GM12878 (cell line): ENCODE measurements at regions not wholly inside any gene's neighbourhood (a gene's known extent, or its start where the extent isn't known, plus 50 kb on each side); places are given as distances from the start of the nearest gene placed in this dataset.
"Not testable (repeated sequence)": the region's sequence is repeated elsewhere in the genome, so short reads cannot be mapped to it uniquely, and the experiment has no call there.

Experiments
- ATAC-seq: fragments of 200-7000 bp; cut with Tn5 transposase; 3 replicates; pipeline ENCODE4 v1.9.1; 2020; ENCODE audit warnings: mild to moderate bottlenecking, moderate library complexity
- BruUV-seq: library from RNA; stranded (reverse); fragments of 400-500 nt; replicated peaks from 2 replicates; lab custom pipeline; 2021; lab: Mats Ljungman, UMichigan
- CTCF ChIA-PET: fragments of 300-600 bp; sonication (Branson Sonifier 250); formaldehyde crosslinking; extraction: SDS; loops from one replicate; lab custom pipeline; 2021; ENCODE audit warnings: inconsistent platforms; lab: Yijun Ruan, JAX
- POLR2A ChIA-PET: fragments of 350-600 bp; formaldehyde crosslinking; extraction: SDS; loops from one replicate; lab custom pipeline; 2021; ENCODE audit warnings: inconsistent platforms; lab: Charles Lee
- RAD21 ChIA-PET: fragments of 300-600 bp; sonication (Branson Sonifier 250); formaldehyde crosslinking; loops from one replicate; lab custom pipeline; 2023; ENCODE audit warnings: antibody characterized with exemption; ENCODE audit not compliant: unreplicated experiment; lab: Charles Lee
- SMC1A ChIA-PET: fragments of 300-600 bp; sonication (Branson Sonifier 250); formaldehyde crosslinking; loops from one replicate; lab custom pipeline; 2023; ENCODE audit not compliant: unreplicated experiment, uncharacterized antibody; lab: Charles Lee
- DNase-seq: peaks from one replicate; pipeline ENCODE4 v3.0.0-alpha.2; 2011; ENCODE audit warnings: low read depth, low spot score
- FAIRE-seq: peaks from 3 replicates; lab custom pipeline; 2011; peaks lifted over from hg19 to GRCh38; lab: Jason Lieb, UNC
- H2AFZ ChIP-seq: 2 replicates; pipeline ENCODE4 v1.6.0; 2011; ENCODE audit warnings: low read depth, low read length, control low read depth; ENCODE audit not compliant: control insufficient read depth
- H3K27ac ChIP-seq: 2 replicates; pipeline ENCODE4 v1.5.1; 2011; ENCODE audit warnings: control low read depth; ENCODE audit not compliant: control insufficient read depth, insufficient read depth
- H3K27me3 ChIP-seq, 2 experiments: replicated peaks in 1 of 2; 2 replicates each; pipeline versions ENCODE4 v1.6.0 to v1.6.1; 2011; ENCODE audit warnings: low read length in 1 of 2; ENCODE audit not compliant: control insufficient read depth in 2 of 2, insufficient read depth in 2 of 2
- H3K36me3 ChIP-seq, 2 experiments: 2 replicates each; pipeline ENCODE4 v1.5.1; 2011; ENCODE audit warnings: low read length in 1 of 2; ENCODE audit not compliant: control insufficient read depth in 2 of 2, insufficient read depth in 2 of 2
- H3K4me1 ChIP-seq: 2 replicates; pipeline ENCODE4 v1.6.1; 2011; ENCODE audit warnings: mild to moderate bottlenecking, low read length, moderate library complexity, mixed read lengths; ENCODE audit not compliant: control insufficient read depth, insufficient read depth
- H3K4me2 ChIP-seq: 2 replicates; pipeline ENCODE4 v1.6.0; 2011; ENCODE audit warnings: control low read depth; ENCODE audit not compliant: control insufficient read depth, insufficient read depth
- H3K4me3 ChIP-seq: fragments of 200-600 bp; sonication (generic); 2 replicates; pipeline ENCODE4 v1.5.1; 2016
- H3K79me2 ChIP-seq: 2 replicates; pipeline ENCODE4 v1.6.0; 2011; ENCODE audit warnings: low read length; ENCODE audit not compliant: control insufficient read depth, insufficient read depth
- H3K9ac ChIP-seq: 2 replicates; pipeline ENCODE4 v1.8.0; 2011; ENCODE audit warnings: low read length, control low read depth, mixed read lengths; ENCODE audit not compliant: control insufficient read depth, insufficient read depth
- H3K9me3 ChIP-seq: replicated peaks from 3 replicates; pipeline ENCODE4 v1.5.1; 2011; ENCODE audit warnings: mild to moderate bottlenecking, low read length; ENCODE audit not compliant: control insufficient read depth, insufficient read depth
- H4K20me1 ChIP-seq: 2 replicates; pipeline ENCODE4 v1.6.0; 2011; ENCODE audit not compliant: control insufficient read depth, insufficient read depth
- BHLHE40 ChIP-seq, 2 experiments: fragments of 450-650 bp in 1 of 2; IDR thresholded peaks; 2 replicates each; pipeline ENCODE4 v1.6.1; 2011 to 2017; ENCODE audit warnings: low read depth in 2 of 2, borderline replicate concordance in 1 of 2, improper control_type of control experiment in 1 of 2, low read length in 1 of 2, mild to moderate bottlenecking in 1 of 2
- CBFB ChIP-seq: IDR thresholded peaks from 2 replicates; pipeline ENCODE4 v1.6.1; 2016; ENCODE audit warnings: antibody characterized with exemption, low read depth
- WGBS: methylation state at CpG from one replicate; pipeline ENCODE4 v1.1.6; 2016; ENCODE audit warnings: low lambda C conversion rate; ENCODE audit not compliant: insufficient replicate concordance, insufficient coverage; ENCODE audit errors: missing lambda C conversion rate; 5-methylcytosine and 5-hydroxymethylcytosine counted together
- in situ Hi-C: fragments of 300-500 bp; cut with MboI; formaldehyde crosslinking; loops from 9 replicates; pipeline ENCODE4 v1.14.3; 2018; ENCODE audit warnings: mixed read lengths
- intact Hi-C: fragments of 100-400 bp; cut with micrococcal nuclease; formaldehyde crosslinking; loops from one replicate; pipeline ENCODE4 v1.14.2; 2022; ENCODE audit not compliant: unreplicated experiment

GRCh38 chr17:27007734-27008531 lies 286.0 kb upstream of the WSB1 start:
- intact Hi-C loops, ATAC-seq, H3K9me3 ChIP-seq, DNase-seq, SMC1A ChIA-PET, in situ Hi-C loops, POLR2A ChIA-PET, BruUV-seq, RAD21 ChIA-PET, H2AFZ ChIP-seq, H3K36me3 ChIP-seq, H3K4me1 ChIP-seq, H3K4me3 ChIP-seq, H3K27ac ChIP-seq, H3K79me2 ChIP-seq, FAIRE-seq, H4K20me1 ChIP-seq, H3K4me2 ChIP-seq, H3K9ac ChIP-seq, CTCF ChIA-PET, H3K27me3 ChIP-seq: not testable (repeated sequence)
- WGBS: 18% methylated on average over 4 of the region's 4 CpGs

- FAIRE-seq (no peak), ATAC-seq (no peak), DNase-seq (no peak)
- no peaks in the 10 kb centered on the region for H3K4me1 ChIP-seq
- no peak overlapping the region for H3K27ac ChIP-seq
- H3K4me3 ChIP-seq: no peak overlapping the region
- BruUV-seq: no TSS peak
- intact Hi-C loops: no loop called here
- H4K20me1 ChIP-seq: no peaks in the 10 kb centered on the region
- POLR2A ChIA-PET: no interaction called here
- WGBS: 30% methylated on average over 14 of the region's 14 CpGs
- H3K9me3 ChIP-seq: no peaks in the 10 kb centered on the region; the same call in 2 of the 3 replicates
- in situ Hi-C loops: no loop called here
- TF ChIP-seq BHLHE40 (IDR thresholded peaks at IDR 0.05; ENCODE audit: borderline replicate concordance in 1 of 2, low read depth in 2 of 2, low read length in 1 of 2) (0 out of 4 replicates have a peak, but pooled peaks of 1 of the 2 experiments have one; percentile 34), CBFB (no peak)
- RAD21 ChIA-PET: no interaction called here
- H3K36me3 ChIP-seq: no peaks in the 10 kb centered on the region
- no peak overlapping the region for H3K4me2 ChIP-seq
- H2AFZ ChIP-seq: no peak overlapping the region
- SMC1A ChIA-PET: no interaction called here
- H3K27me3 ChIP-seq: no peaks in the 10 kb centered on the region
- no peak overlapping the region for H3K9ac ChIP-seq
- no peaks in the 10 kb centered on the region for H3K79me2 ChIP-seq
- CTCF ChIA-PET: no interaction called here
Measured at GRCh38 chr17:27009087-27009486, 284.8 kb upstream of the WSB1 start.

- H3K4me1 ChIP-seq, H3K36me3 ChIP-seq, H3K4me3 ChIP-seq, H2AFZ ChIP-seq, H3K9ac ChIP-seq, in situ Hi-C loops, ATAC-seq, FAIRE-seq, H3K27ac ChIP-seq, H3K9me3 ChIP-seq, H3K4me2 ChIP-seq, CTCF ChIA-PET, BruUV-seq, POLR2A ChIA-PET, intact Hi-C loops, SMC1A ChIA-PET, H4K20me1 ChIP-seq, DNase-seq, RAD21 ChIA-PET, H3K27me3 ChIP-seq, H3K79me2 ChIP-seq: not testable (repeated sequence)
- WGBS: 0% methylated on average over 3 of the region's 3 CpGs
Measured at GRCh38 chr17:27010138-27010537, 283.8 kb upstream of the WSB1 start.

- H3K9me3 ChIP-seq, H3K27ac ChIP-seq, ATAC-seq, CTCF ChIA-PET, H3K4me1 ChIP-seq, H4K20me1 ChIP-seq, FAIRE-seq, intact Hi-C loops, H2AFZ ChIP-seq, DNase-seq, H3K9ac ChIP-seq, RAD21 ChIA-PET, H3K36me3 ChIP-seq, H3K4me2 ChIP-seq, H3K27me3 ChIP-seq, SMC1A ChIA-PET, POLR2A ChIA-PET, H3K79me2 ChIP-seq, H3K4me3 ChIP-seq, BruUV-seq, in situ Hi-C loops: not testable (repeated sequence)
- WGBS: 0% methylated on average over 3 of the region's 3 CpGs
Measured at GRCh38 chr17:27030552-27030951, 263.4 kb upstream of the WSB1 start.
